HG03060 (cell line): ENCODE measurements at regions not wholly inside any gene's neighbourhood (a gene's known extent, or its start where the extent isn't known, plus 50 kb on each side); places are given as distances from the start of the nearest gene placed in this dataset.

Source experiments
- ATAC-seq: cut with Tn5 transposase; IDR thresholded peaks from one replicate; pipeline ENCODE4 v1.9.1; 2021; ENCODE audit warnings: low read depth, moderate number of reproducible peaks; ENCODE audit not compliant: unreplicated experiment

DNA sequence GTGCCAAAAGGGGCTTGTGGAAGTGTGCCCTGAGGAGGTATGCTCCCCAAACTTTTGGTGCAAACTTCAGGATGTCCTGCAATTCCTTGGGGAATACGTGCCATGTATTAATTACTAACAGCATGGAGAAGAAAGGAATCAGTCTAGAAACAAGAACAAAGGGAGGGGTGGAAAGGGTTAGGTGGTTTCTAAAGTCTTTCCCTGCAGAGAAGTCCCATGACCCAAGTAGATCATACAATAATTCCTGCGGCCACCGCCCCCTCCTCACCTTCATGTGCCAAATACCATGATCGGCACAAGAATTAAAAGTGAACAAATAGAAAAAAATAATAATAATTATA is 258.2 kb downstream of the PLPP3 start:
- ATAC-seq = no peak

GRCh38 chr1:56320464-56321149 is 258.8 kb downstream of the PLPP3 start:
- no peak for ATAC-seq

- ATAC-seq = no peak
Measured at GRCh38 chr1:56317722-56318121, 261.6 kb downstream of the PLPP3 start.

DNA sequence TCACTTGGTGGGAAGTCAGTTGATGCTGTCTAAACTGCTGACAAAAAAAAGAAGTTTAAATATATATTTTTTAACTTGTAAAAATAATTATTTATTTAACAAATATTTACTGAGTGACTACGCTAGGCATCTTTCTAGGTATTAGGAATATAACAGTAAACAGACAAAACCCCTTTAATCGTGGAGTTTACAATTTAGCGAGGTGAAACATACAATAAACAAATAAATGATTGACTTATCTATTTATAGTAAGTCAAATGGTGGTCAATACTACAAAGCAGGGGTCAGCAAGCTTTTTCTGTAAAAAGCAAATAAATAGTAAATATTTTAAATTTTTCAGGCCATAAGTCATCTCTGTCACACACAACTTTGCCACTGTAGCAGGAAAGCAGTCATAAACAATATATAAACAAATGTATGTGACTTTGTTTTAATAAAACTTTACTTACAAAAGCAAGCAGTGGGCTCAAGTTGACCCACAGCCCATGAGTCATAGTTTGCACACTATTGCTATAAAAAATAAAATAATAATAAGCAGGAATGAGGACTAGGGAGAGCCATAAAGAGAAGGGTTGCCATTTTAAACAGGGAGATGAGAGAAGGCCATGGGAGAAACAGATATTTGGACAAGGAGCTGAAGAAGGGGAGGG is 263.9 kb downstream of the PLPP3 start:
- no peak for ATAC-seq

DNA sequence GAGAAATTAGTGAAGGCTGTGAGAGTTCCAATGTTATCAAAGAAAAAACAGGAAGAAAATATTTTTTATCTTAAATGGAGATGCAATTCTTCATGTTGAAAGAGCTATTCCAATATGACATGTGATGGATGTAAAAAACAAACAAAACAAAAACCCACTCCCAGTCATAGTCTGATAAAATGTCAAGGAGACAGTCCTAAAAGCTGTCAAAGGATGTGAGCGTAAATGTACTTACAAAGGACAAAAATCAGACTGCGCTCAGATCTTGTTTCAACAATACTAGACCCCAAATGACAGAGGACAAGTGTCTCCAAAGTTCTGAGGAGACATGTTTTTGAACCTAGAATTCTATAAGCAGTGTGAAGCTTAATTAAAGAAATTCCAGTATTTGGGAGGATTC is 265.8 kb downstream of the PLPP3 start:
- ATAC-seq = no peak

- no peak for ATAC-seq
Measured at GRCh38 chr1:56311766-56312165, 267.6 kb downstream of the PLPP3 start.

GRCh38 chr1:56310945-56311344 is 268.4 kb downstream of the PLPP3 start:
- no peak for ATAC-seq

- ATAC-seq = no peak
Measured at GRCh38 chr1:56309065-56309464, 270.3 kb downstream of the PLPP3 start.

DNA sequence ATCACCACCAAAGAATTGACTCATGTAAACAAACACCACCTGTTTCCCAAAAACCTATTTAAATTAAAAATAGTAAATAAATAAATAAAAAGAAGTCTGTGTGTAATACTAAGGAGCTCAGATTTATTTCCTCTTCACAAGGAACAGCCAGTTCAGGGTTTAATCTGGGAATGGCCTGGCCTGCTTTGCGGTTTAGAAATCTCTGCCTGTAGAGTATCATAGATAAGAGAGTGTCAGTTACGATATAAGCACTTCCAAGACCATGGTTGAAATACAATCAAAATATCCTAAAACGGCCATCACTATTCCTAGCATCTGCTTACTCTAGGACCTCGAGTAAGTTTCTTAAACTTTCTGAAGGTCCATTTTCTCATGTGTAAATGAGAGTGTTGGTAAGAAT is 274.4 kb downstream of the PLPP3 start:
- ATAC-seq = no peak

GRCh38 chr1:56303805-56304204 is 275.6 kb downstream of the PLPP3 start:
- no peak for ATAC-seq

DNA sequence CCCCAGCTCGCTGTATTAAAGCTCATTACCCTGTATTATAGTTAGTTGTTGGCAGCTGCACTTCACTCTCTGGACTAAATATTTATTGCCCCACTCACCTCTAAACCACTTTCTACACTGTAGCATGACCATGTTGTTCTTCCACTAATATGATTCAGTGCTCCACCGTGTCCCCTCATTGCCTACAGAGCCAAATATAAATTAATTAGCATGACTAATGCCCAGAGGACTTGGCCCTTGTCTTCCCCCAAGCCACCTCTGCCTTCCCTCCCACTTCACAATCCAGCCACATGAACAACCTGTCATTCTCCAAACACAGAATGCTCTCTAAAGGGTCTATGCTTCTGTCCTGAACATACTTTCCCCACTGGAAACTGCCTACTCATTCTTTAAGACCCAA is 276.5 kb downstream of the PLPP3 start:
- ATAC-seq = no peak

- ATAC-seq = no peak
Measured at GRCh38 chr1:56301791-56302190, 277.6 kb downstream of the PLPP3 start.

DNA sequence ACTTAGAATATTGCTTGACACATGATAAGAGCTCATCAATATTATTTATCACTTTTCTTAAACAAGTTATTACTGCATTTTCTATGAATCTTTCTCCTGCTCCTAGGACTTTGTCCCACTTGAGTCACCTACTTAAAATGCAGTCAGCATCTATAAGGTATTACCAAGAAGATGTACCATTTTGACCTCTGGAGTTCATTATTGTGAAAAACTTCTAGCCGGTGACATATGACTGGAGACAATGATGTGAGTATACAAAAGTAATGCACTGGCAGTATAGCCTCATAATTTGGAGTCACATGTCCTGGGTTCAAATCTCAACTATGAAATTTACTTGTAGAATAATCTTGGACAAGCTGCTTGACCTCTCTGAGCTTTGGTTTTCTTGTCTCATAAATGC is 278.5 kb downstream of the PLPP3 start:
- ATAC-seq = no peak

DNA sequence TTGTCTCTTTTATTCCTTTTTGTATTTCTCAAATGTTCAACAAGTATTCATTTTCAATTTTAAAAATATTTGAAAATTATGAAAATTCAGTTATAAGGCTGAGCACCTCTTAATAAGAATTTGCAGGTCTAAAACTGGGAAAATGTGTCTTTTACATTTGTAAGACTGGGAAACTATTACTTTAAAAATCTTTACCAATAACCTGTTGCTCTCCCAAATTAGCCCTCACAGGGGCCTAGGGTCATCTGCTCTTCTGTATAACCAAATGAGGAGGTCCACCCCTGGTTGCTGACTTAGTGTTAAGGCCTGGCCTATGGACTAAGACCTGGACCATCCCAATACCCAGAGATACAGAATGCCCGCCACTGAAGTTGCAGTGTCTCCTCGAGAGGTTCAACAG is 280.5 kb downstream of the PLPP3 start:
- no peak for ATAC-seq

GRCh38 chr1:56297904-56298303 is 281.5 kb downstream of the PLPP3 start:
- no peak for ATAC-seq

DNA sequence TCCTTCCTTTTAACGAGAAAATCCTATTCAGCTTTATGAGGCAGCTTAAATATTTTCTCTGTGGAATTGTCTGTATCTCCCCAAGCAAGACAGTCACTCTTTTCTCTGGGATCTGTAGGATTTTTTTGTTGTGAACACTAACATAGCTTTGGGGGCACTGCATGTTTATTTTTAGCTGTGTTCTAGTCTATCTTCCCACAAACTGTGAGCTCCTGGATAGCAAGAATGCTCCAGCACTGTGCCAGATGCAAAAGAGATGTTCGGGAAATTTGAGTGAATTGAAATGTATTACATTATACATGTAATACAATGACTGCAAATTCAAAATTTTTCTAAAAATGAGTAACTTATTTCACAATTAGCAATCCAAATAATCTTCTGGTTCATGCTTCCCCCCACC is 282.2 kb downstream of the PLPP3 start:
- ATAC-seq = no peak

- ATAC-seq = no peak
Measured at GRCh38 chr1:56295949-56296929, 283.1 kb downstream of the PLPP3 start.

GRCh38 chr1:56291374-56291919 is 287.9 kb downstream of the PLPP3 start:
- ATAC-seq = no peak

DNA sequence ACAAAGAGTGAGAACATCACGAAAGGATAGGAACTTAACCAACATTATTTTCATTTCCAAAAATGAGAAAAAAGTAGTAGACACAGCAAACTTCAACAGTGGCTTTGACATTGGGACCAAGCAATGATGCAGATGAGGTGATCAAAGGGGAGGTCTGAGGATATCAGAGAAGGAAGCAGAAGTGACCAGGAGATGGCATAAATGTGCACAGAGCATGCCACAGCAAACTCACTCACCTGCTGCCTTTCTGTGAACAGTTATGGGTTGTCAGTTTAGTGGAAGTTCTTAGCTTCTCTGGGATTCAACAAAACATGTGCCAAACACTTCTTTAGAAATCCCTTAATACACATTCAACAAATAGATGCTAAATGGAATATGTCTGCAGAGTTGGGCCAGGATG is 290.1 kb downstream of the PLPP3 start:
- ATAC-seq = no peak

DNA sequence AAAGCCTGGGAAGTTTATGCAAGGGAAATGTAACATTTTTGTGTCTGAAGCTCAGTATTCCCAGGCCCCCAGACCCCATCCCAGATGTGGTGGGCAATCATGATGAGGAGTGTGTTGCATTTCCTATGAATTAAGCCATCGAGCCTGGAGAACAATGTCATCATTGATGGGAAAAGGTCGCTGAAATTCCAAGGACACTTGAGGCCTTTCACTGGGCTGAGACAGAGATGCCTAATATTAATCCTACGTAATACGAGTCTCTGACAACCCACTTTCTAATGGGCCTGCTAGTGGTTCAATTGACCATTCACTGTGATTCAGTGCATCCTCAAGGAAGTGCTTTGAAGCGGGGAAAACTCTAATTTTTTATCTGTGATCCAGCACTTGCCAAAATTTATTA is 291.6 kb downstream of the PLPP3 start:
- no peak for ATAC-seq

GRCh38 chr1:56286956-56287355 is 292.4 kb downstream of the PLPP3 start:
- ATAC-seq = no peak
